MCF 10A (cell line): ENCODE measurements at regions not wholly inside any gene's neighbourhood (a gene's known extent, or its start where the extent isn't known, plus 50 kb on each side); places are given as distances from the start of the nearest gene placed in this dataset.

Source experiments
- BruUV-seq: library from RNA; stranded (reverse); fragments of 400-500 nt; replicated peaks from 2 replicates; lab custom pipeline; 2021; lab: Mats Ljungman, UMichigan
- CTCF ChIA-PET: fragments of 300-600 bp; sonication (Branson Sonifier 250); formaldehyde crosslinking; extraction: SDS; loops from one replicate; lab custom pipeline; 2021; ENCODE audit warnings: antibody characterized with exemption, inconsistent platforms; lab: Yijun Ruan, JAX
- POLR2A ChIA-PET: fragments of 300-600, 350-650 bp; sonication (Branson Sonifier 250); formaldehyde crosslinking; extraction: SDS; loops from one replicate; lab custom pipeline; 2020; ENCODE audit warnings: antibody characterized with exemption, inconsistent platforms; lab: Yijun Ruan, JAX
- DNase-seq: peaks from one replicate; pipeline ENCODE4 v3.0.0-alpha.2; 2018; ENCODE audit not compliant: unreplicated experiment
- H3K27ac Mint-ChIP-seq: one replicate; pipeline ENCODE4 v1.8.0; 2022; ENCODE audit warnings: mild to moderate bottlenecking, low read depth, mixed read lengths; ENCODE audit not compliant: unreplicated experiment
- H3K27me3 Mint-ChIP-seq: one replicate; pipeline ENCODE4 v1.8.0; 2022; ENCODE audit warnings: mixed read lengths; ENCODE audit not compliant: insufficient read depth, unreplicated experiment
- H3K36me3 Mint-ChIP-seq: one replicate; pipeline ENCODE4 v1.8.0; 2022; ENCODE audit warnings: mild to moderate bottlenecking, moderate library complexity, mixed read lengths; ENCODE audit not compliant: insufficient read depth, unreplicated experiment
- H3K4me1 Mint-ChIP-seq: one replicate; pipeline ENCODE4 v1.8.0; 2022; ENCODE audit warnings: mixed read lengths; ENCODE audit not compliant: insufficient read depth, unreplicated experiment
- H3K4me3 Mint-ChIP-seq: one replicate; pipeline ENCODE4 v1.8.0; 2022; ENCODE audit warnings: mild to moderate bottlenecking, moderate library complexity, mixed read lengths; ENCODE audit not compliant: unreplicated experiment
- H3K9me3 Mint-ChIP-seq: one replicate; pipeline ENCODE4 v1.8.0; 2022; ENCODE audit warnings: mixed read lengths; ENCODE audit not compliant: unreplicated experiment
- intact Hi-C: fragments of 100-400 bp; cut with micrococcal nuclease; formaldehyde crosslinking; loops from 2 replicates; pipeline ENCODE4 v1.14.1; 2022
- TF ChIP-seq, protein P1 (sequence below): fragments of 200-600 bp; IDR thresholded peaks from one replicate; pipeline ENCODE4 v1.8.0; 2022; ENCODE audit warnings: antibody characterized with exemption, mild to moderate bottlenecking; ENCODE audit not compliant: unreplicated experiment

DNA sequence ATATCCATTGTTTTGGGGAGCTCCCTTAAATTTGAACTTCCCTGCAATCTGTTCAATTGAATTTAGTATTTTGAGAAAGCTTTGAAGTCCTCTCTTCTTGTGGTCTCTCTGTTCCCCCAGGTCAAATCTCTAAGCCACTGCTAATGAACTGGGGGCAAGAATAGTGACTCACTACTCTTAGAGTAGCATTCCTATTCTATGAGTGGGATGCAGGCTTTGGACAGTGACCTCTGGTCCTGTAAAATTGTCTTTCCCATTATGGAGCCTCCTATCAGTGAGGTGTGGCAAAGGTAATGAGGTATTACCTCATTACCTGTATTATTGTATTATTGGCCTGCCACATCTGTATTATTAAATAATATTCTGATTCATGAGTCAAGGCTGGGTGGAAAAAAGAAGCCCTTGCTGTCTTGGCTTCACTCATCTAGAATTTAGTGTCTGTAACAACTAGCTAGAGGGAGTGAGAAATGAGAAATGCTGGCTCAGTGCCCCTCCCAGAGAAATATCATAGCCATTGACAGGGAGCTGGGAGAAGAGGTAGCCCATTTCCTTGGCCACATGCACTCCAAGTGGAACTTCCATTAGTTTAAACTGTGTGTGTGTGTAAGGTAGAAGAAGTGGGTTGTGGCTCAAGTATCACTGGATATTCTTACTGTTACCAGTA lies 393.9 kb upstream of the CTSO start:
- BruUV-seq, result no TSS peak
- POLR2A ChIA-PET, result interaction anchor here (0.6 kb wide), 1 partner anchor 18 kb away, joined by 3 read pairs; no protein-coding TSS in a partner anchor
- Mint-ChIP-seq H3K4me3 (no peak overlapping the region), H3K4me1 (peaks cover 13% of the 10 kb centered on the region), H3K27me3 (no peaks in the 10 kb centered on the region), H3K27ac (no peak overlapping the region), H3K9me3 (no peaks in the 10 kb centered on the region), H3K36me3 (no peaks in the 10 kb centered on the region)
- CTCF ChIA-PET, result interaction anchor here (0.6 to 1.0 kb wide), 4 partner anchors 12 to 657 kb away, joined by 3 to 4 read pairs (median 3); no protein-coding TSS in a partner anchor
- intact Hi-C loops, result no loop called here
- DNase-seq, result peak; percentile 46
- TF ChIP-seq, protein P1, sequence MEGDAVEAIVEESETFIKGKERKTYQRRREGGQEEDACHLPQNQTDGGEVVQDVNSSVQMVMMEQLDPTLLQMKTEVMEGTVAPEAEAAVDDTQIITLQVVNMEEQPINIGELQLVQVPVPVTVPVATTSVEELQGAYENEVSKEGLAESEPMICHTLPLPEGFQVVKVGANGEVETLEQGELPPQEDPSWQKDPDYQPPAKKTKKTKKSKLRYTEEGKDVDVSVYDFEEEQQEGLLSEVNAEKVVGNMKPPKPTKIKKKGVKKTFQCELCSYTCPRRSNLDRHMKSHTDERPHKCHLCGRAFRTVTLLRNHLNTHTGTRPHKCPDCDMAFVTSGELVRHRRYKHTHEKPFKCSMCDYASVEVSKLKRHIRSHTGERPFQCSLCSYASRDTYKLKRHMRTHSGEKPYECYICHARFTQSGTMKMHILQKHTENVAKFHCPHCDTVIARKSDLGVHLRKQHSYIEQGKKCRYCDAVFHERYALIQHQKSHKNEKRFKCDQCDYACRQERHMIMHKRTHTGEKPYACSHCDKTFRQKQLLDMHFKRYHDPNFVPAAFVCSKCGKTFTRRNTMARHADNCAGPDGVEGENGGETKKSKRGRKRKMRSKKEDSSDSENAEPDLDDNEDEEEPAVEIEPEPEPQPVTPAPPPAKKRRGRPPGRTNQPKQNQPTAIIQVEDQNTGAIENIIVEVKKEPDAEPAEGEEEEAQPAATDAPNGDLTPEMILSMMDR, result no peak

DNA sequence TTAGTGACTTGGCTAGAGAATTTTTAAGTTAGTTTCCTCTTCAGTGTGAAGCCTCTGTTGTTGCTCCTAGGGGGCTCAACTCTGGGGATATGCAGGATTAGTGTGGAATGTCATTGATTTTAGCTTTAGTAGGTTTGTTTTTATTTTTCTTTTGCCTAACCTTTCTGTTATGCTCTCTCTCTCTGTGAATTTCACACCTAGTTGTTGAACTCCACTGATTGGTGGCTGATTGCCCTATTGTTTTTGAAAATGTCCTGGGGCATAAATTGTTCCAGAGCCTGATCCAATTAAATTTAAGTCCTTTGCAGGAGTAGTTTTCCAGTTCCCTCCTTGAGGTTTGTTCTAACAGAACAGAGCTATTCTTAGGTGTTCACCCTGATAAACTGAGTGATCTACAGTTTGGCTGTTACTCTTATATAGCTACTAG lies 393.3 kb upstream of the CTSO start:
- Mint-ChIP-seq H3K27ac (no peak overlapping the region), H3K9me3 (no peaks in the 10 kb centered on the region), H3K4me1 (peaks cover 13% of the 10 kb centered on the region), H3K36me3 (no peaks in the 10 kb centered on the region), H3K27me3 (no peaks in the 10 kb centered on the region), H3K4me3 (no peak overlapping the region)
- ChIA-PET POLR2A (interaction anchor here (0.6 kb wide), 1 partner anchor 18 kb away, joined by 3 read pairs; no protein-coding TSS in a partner anchor), CTCF (interaction anchor here (0.6 to 1.0 kb wide), 3 partner anchors 13 to 52 kb away, joined by 3 to 4 read pairs (median 3); no protein-coding TSS in a partner anchor)
- TF ChIP-seq, protein P1, result no peak
- no TSS peak for BruUV-seq
- DNase-seq, result peak; percentile 12
- intact Hi-C loops, result no loop called here

- Mint-ChIP-seq H3K4me1 (peaks cover 13% of the 10 kb centered on the region), H3K4me3 (no peak overlapping the region), H3K36me3 (no peaks in the 10 kb centered on the region), H3K27ac (no peak overlapping the region), H3K27me3 (no peaks in the 10 kb centered on the region), H3K9me3 (no peaks in the 10 kb centered on the region)
- intact Hi-C loops, result no loop called here
- TF ChIP-seq, protein P1, result no peak
- BruUV-seq, result no TSS peak
- no peak for DNase-seq
- ChIA-PET CTCF (no interaction called here), POLR2A (no interaction called here)
Observed at GRCh38 chr4:156344397-156344796, 390.7 kb upstream of the CTSO start.

GRCh38 chr4:156336511-156336910 lies 382.8 kb upstream of the CTSO start:
- TF ChIP-seq, protein P1, result no peak
- Mint-ChIP-seq H3K36me3 (no peaks in the 10 kb centered on the region), H3K4me1 (peaks cover 6% of the 10 kb centered on the region), H3K4me3 (no peak overlapping the region), H3K27ac (no peak overlapping the region), H3K9me3 (no peaks in the 10 kb centered on the region), H3K27me3 (no peaks in the 10 kb centered on the region)
- BruUV-seq, result no TSS peak
- ChIA-PET POLR2A (no interaction called here), CTCF (no interaction called here)
- no peak for DNase-seq
- intact Hi-C loops, result no loop called here
